ENCODE measurements at regions not wholly inside any gene's neighbourhood (a gene's known extent, or its start where the extent isn't known, plus 50 kb on each side); places are given as distances from the start of the nearest gene placed in this dataset.

DNA sequence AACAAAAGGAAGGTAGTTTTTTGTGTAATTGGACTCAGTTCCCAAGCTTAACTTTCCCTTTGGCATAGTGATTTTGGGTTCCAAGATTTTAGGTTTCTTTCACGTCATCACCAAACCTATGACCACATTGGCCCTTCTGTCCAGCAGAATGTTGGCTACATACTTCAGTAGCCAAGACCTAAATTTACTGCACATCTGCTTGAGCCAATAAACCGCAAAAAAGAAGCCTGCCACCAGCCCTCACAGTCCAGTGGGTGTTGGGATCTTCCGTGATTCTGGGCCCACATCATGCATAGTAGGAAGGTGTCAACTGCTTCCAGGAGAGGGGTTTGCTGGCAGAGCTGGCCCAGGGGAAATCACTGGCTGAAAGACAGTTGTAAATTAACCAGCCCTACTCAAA is 57.6 kb upstream of the LIPC start:
- WGBS, result 93% methylated on average over 3 of the region's 3 CpGs
- H3K9ac ChIP-seq (ENCODE audit: low read depth in 1 of 2, low read length in 2 of 2), result no peak overlapping the region
- no peak overlapping the region for H3K27ac ChIP-seq (ENCODE audit: low read depth in 1 of 2, low read length in 2 of 2)
- H3K4me1 ChIP-seq (ENCODE audit: control insufficient read depth in 4 of 4, insufficient read depth in 4 of 4, low read length in 3 of 4), result peaks cover 0 to 17% (median 4%) of the 10 kb centered on the region in 4 donors
- no peaks in the 10 kb centered on the region for H3K36me3 ChIP-seq (ENCODE audit: control insufficient read depth in 4 of 4, insufficient read depth in 3 of 4, low read depth in 1 of 4, low read length in 3 of 4)
- H3K9me3 ChIP-seq (ENCODE audit: control insufficient read depth in 4 of 4, low read length in 3 of 4), result no peaks in the 10 kb centered on the region
- H3K4me3 ChIP-seq (ENCODE audit: low read depth in 1 of 3, low read length in 3 of 3), result no peak overlapping the region
- no peak for DNase-seq (ENCODE audit: low spot score)
- H3K27me3 ChIP-seq (ENCODE audit: control insufficient read depth in 4 of 4, insufficient read depth in 4 of 4, low read length in 3 of 4), result no peaks in the 10 kb centered on the region
- TF ChIP-seq FOXA1 (IDR thresholded peaks at IDR 0.05), result no peak
- no peak for TF ChIP-seq SP1 (IDR thresholded peaks at IDR 0.05)
- no peak for TF ChIP-seq TAF1 (conservative IDR thresholded peaks at IDR 0.05)
- TF ChIP-seq, protein P1, sequence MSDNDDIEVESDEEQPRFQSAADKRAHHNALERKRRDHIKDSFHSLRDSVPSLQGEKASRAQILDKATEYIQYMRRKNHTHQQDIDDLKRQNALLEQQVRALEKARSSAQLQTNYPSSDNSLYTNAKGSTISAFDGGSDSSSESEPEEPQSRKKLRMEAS (IDR thresholded peaks at IDR 0.05), result no peak
- TF ChIP-seq, protein P2, sequence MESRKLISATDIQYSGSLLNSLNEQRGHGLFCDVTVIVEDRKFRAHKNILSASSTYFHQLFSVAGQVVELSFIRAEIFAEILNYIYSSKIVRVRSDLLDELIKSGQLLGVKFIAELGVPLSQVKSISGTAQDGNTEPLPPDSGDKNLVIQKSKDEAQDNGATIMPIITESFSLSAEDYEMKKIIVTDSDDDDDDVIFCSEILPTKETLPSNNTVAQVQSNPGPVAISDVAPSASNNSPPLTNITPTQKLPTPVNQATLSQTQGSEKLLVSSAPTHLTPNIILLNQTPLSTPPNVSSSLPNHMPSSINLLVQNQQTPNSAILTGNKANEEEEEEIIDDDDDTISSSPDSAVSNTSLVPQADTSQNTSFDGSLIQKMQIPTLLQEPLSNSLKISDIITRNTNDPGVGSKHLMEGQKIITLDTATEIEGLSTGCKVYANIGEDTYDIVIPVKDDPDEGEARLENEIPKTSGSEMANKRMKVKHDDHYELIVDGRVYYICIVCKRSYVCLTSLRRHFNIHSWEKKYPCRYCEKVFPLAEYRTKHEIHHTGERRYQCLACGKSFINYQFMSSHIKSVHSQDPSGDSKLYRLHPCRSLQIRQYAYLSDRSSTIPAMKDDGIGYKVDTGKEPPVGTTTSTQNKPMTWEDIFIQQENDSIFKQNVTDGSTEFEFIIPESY (IDR thresholded peaks at IDR 0.05), result no peak
- no peak for TF ChIP-seq HNF4G (IDR thresholded peaks at IDR 0.05)
- TF ChIP-seq, protein P3, sequence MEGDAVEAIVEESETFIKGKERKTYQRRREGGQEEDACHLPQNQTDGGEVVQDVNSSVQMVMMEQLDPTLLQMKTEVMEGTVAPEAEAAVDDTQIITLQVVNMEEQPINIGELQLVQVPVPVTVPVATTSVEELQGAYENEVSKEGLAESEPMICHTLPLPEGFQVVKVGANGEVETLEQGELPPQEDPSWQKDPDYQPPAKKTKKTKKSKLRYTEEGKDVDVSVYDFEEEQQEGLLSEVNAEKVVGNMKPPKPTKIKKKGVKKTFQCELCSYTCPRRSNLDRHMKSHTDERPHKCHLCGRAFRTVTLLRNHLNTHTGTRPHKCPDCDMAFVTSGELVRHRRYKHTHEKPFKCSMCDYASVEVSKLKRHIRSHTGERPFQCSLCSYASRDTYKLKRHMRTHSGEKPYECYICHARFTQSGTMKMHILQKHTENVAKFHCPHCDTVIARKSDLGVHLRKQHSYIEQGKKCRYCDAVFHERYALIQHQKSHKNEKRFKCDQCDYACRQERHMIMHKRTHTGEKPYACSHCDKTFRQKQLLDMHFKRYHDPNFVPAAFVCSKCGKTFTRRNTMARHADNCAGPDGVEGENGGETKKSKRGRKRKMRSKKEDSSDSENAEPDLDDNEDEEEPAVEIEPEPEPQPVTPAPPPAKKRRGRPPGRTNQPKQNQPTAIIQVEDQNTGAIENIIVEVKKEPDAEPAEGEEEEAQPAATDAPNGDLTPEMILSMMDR (IDR thresholded peaks at IDR 0.05; ENCODE audit: low read depth, low read length, missing input control), result no peak
- TF ChIP-seq, protein P4, sequence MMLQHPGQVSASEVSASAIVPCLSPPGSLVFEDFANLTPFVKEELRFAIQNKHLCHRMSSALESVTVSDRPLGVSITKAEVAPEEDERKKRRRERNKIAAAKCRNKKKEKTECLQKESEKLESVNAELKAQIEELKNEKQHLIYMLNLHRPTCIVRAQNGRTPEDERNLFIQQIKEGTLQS (IDR thresholded peaks at IDR 0.05), result no peak
- TF ChIP-seq GABPA (IDR thresholded peaks at IDR 0.05 in 1 of 2, conservative IDR thresholded peaks at IDR 0.05 in 1 of 2), result no peak
- no peak for TF ChIP-seq EGR1 (IDR thresholded peaks at IDR 0.05; ENCODE audit: low read depth in 2 of 2)
- TF ChIP-seq YY1 (IDR thresholded peaks at IDR 0.05), result no peak
- no peak for TF ChIP-seq NR2F2 (IDR thresholded peaks at IDR 0.05)
- TF ChIP-seq RXRA (IDR thresholded peaks at IDR 0.05), result no peak

DNA sequence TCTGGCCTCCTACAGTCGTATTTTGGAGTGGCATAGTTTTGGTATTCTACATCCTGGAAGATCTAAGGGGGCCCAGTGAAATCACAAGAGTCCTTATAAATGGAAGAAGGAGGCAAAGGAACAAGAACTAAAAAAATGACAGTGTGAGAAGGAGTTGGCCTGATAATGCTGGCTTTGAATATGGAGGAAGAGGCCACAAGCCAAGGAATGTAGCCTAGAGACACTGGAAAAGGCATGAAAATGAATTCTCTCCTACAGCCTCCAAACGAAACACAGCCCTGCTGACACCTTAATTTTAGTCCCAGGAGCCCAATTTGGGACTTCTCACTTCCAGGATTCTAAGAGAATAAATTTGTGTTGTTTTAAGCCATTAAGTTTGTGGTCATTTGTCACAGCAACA is 54.6 kb upstream of the LIPC start:
- H3K27me3 ChIP-seq (ENCODE audit: control insufficient read depth in 4 of 4, insufficient read depth in 4 of 4, low read length in 3 of 4), result no peaks in the 10 kb centered on the region
- H3K4me1 ChIP-seq (ENCODE audit: control insufficient read depth in 4 of 4, insufficient read depth in 4 of 4, low read length in 3 of 4), result no peaks in the 10 kb centered on the region
- no peaks in the 10 kb centered on the region for H3K9me3 ChIP-seq (ENCODE audit: control insufficient read depth in 4 of 4, low read length in 3 of 4)
- no peaks in the 10 kb centered on the region for H3K36me3 ChIP-seq (ENCODE audit: control insufficient read depth in 4 of 4, insufficient read depth in 3 of 4, low read depth in 1 of 4, low read length in 3 of 4)
- no peak overlapping the region for H3K27ac ChIP-seq (ENCODE audit: low read depth in 1 of 2, low read length in 2 of 2)
- DNase-seq (ENCODE audit: low spot score), result no peak
- TF ChIP-seq EGR1 (IDR thresholded peaks at IDR 0.05; ENCODE audit: low read depth in 2 of 2), result no peak
- no peak for TF ChIP-seq FOXA1 (IDR thresholded peaks at IDR 0.05)
- no peak for TF ChIP-seq GABPA (IDR thresholded peaks at IDR 0.05 in 1 of 2, conservative IDR thresholded peaks at IDR 0.05 in 1 of 2)
- TF ChIP-seq FOXA2 (IDR thresholded peaks at IDR 0.05), result no peak
- TF ChIP-seq, protein P5, sequence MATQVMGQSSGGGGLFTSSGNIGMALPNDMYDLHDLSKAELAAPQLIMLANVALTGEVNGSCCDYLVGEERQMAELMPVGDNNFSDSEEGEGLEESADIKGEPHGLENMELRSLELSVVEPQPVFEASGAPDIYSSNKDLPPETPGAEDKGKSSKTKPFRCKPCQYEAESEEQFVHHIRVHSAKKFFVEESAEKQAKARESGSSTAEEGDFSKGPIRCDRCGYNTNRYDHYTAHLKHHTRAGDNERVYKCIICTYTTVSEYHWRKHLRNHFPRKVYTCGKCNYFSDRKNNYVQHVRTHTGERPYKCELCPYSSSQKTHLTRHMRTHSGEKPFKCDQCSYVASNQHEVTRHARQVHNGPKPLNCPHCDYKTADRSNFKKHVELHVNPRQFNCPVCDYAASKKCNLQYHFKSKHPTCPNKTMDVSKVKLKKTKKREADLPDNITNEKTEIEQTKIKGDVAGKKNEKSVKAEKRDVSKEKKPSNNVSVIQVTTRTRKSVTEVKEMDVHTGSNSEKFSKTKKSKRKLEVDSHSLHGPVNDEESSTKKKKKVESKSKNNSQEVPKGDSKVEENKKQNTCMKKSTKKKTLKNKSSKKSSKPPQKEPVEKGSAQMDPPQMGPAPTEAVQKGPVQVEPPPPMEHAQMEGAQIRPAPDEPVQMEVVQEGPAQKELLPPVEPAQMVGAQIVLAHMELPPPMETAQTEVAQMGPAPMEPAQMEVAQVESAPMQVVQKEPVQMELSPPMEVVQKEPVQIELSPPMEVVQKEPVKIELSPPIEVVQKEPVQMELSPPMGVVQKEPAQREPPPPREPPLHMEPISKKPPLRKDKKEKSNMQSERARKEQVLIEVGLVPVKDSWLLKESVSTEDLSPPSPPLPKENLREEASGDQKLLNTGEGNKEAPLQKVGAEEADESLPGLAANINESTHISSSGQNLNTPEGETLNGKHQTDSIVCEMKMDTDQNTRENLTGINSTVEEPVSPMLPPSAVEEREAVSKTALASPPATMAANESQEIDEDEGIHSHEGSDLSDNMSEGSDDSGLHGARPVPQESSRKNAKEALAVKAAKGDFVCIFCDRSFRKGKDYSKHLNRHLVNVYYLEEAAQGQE (IDR thresholded peaks at IDR 0.05), result no peak
- TF ChIP-seq, protein P2 (IDR thresholded peaks at IDR 0.05), result no peak
- TF ChIP-seq SP1 (IDR thresholded peaks at IDR 0.05), result no peak
- TF ChIP-seq NR2F2 (IDR thresholded peaks at IDR 0.05), result no peak
- no peak for TF ChIP-seq RAD21 (IDR thresholded peaks at IDR 0.05)
- TF ChIP-seq, protein P4 (IDR thresholded peaks at IDR 0.05), result no peak
- TF ChIP-seq HNF4G (IDR thresholded peaks at IDR 0.05), result no peak
- no peak for TF ChIP-seq RXRA (IDR thresholded peaks at IDR 0.05)
- TF ChIP-seq HNF4A (conservative IDR thresholded peaks at IDR 0.05), result no peak
- TF ChIP-seq YY1 (IDR thresholded peaks at IDR 0.05), result no peak
- TF ChIP-seq, protein P3 (IDR thresholded peaks at IDR 0.05; ENCODE audit: low read depth, low read length, missing input control), result no peak
- TF ChIP-seq, protein P1 (IDR thresholded peaks at IDR 0.05), result no peak
- TF ChIP-seq TAF1 (conservative IDR thresholded peaks at IDR 0.05), result no peak
- WGBS, result over 99% methylated on average over 2 of the region's 2 CpGs
- H3K4me3 ChIP-seq (ENCODE audit: low read depth in 1 of 3, low read length in 3 of 3), result no peak overlapping the region
- no peak overlapping the region for H3K9ac ChIP-seq (ENCODE audit: low read depth in 1 of 2, low read length in 2 of 2)

Data from liver (tissue), 8 donors.